ENCODE measurements at regions not wholly inside any gene's neighbourhood (a gene's known extent, or its start where the extent isn't known, plus 50 kb on each side); places are given as distances from the start of the nearest gene placed in this dataset.

DNA sequence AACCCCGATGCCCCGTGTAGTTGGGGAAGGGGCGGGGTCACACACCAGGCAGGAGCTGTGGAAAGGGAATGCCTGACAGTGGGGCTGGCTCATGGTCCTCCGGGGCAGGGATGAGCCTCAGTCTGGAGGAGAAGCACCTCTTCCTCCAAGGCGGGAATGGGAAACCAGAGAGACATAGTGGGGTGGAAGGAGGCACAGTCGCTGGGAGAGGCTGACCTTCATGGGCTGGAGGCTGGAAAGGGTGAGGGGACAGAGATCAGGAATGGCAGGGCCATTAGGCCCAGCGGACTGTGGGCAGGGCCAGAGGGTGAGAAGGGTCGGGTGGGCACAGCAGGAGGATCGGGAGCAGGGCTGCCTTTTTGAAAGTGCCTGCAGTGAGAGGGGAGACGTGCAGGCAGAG lies 65.8 kb upstream of the LINGO1 start:
- Histone ChIP-seq H3K36me3 (ENCODE audit: control insufficient read depth, insufficient read depth, low read length) (no peaks in the 10 kb centered on the region), H3K4me3 (ENCODE audit: insufficient read depth, low read depth, low read length, poor library complexity, severe bottlenecking) (no peak overlapping the region), H3K27me3 (replicated peaks; ENCODE audit: control insufficient read depth, insufficient read depth, low read length, poor library complexity, severe bottlenecking) (no peaks in the 10 kb centered on the region), H3K4me1 (ENCODE audit: control insufficient read depth, insufficient read depth, low read length, poor library complexity, severe bottlenecking) (no peaks in the 10 kb centered on the region), H3K27ac (ENCODE audit: insufficient read depth, low read length, poor library complexity, severe bottlenecking) (no peak overlapping the region), H3K9me3 (ENCODE audit: control insufficient read depth, low read length) (no peaks in the 10 kb centered on the region)
- DNase-seq = no peak

- Histone ChIP-seq H3K27ac (ENCODE audit: insufficient read depth, low read length, poor library complexity, severe bottlenecking) (no peak overlapping the region), H3K4me1 (ENCODE audit: control insufficient read depth, insufficient read depth, low read length, poor library complexity, severe bottlenecking) (no peaks in the 10 kb centered on the region), H3K36me3 (ENCODE audit: control insufficient read depth, insufficient read depth, low read length) (no peaks in the 10 kb centered on the region), H3K4me3 (ENCODE audit: insufficient read depth, low read depth, low read length, poor library complexity, severe bottlenecking) (no peak overlapping the region), H3K9me3 (ENCODE audit: control insufficient read depth, low read length) (no peaks in the 10 kb centered on the region), H3K27me3 (replicated peaks; ENCODE audit: control insufficient read depth, insufficient read depth, low read length, poor library complexity, severe bottlenecking) (no peaks in the 10 kb centered on the region)
- DNase-seq = no peak
These were observed 65.2 kb upstream of the LINGO1 start for GRCh38 chr15:77697893-77698292.

GRCh38 chr15:77696871-77697270 lies 64.2 kb upstream of the LINGO1 start:
- Histone ChIP-seq H3K4me3 (ENCODE audit: insufficient read depth, low read depth, low read length, poor library complexity, severe bottlenecking) (no peak overlapping the region), H3K27me3 (replicated peaks; ENCODE audit: control insufficient read depth, insufficient read depth, low read length, poor library complexity, severe bottlenecking) (no peaks in the 10 kb centered on the region), H3K9me3 (ENCODE audit: control insufficient read depth, low read length) (no peaks in the 10 kb centered on the region), H3K36me3 (ENCODE audit: control insufficient read depth, insufficient read depth, low read length) (no peaks in the 10 kb centered on the region), H3K4me1 (ENCODE audit: control insufficient read depth, insufficient read depth, low read length, poor library complexity, severe bottlenecking) (no peaks in the 10 kb centered on the region), H3K27ac (ENCODE audit: insufficient read depth, low read length, poor library complexity, severe bottlenecking) (no peak overlapping the region)
- DNase-seq = no peak

GRCh38 chr15:77695961-77696582 lies 63.4 kb upstream of the LINGO1 start:
- Histone ChIP-seq H3K27me3 (replicated peaks; ENCODE audit: control insufficient read depth, insufficient read depth, low read length, poor library complexity, severe bottlenecking) (peaks cover 5% of the 10 kb centered on the region), H3K4me3 (ENCODE audit: insufficient read depth, low read depth, low read length, poor library complexity, severe bottlenecking) (no peak overlapping the region), H3K4me1 (ENCODE audit: control insufficient read depth, insufficient read depth, low read length, poor library complexity, severe bottlenecking) (no peaks in the 10 kb centered on the region), H3K36me3 (ENCODE audit: control insufficient read depth, insufficient read depth, low read length) (no peaks in the 10 kb centered on the region), H3K9me3 (ENCODE audit: control insufficient read depth, low read length) (no peaks in the 10 kb centered on the region), H3K27ac (ENCODE audit: insufficient read depth, low read length, poor library complexity, severe bottlenecking) (no peak overlapping the region)
- DNase-seq = no peak

DNA sequence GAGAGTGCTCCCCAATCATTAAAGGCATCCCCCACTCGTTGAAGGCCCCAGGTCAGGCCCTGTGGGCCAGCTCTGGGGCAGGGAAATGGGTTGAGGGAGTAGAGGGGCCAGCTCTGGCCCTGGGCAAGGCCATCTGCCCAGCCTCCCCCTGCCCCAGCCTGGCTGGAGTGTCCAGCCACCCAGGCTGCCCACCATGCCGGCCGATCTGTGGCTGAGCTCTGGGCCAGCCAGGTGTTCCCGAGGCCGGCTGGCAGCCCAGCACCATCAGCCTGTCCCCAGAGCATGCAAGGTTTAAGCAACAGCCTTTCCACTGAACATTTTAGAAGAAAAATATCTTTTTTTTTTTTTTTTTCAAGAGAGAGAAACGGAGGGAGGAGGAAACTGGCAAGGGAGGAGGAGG lies 62.8 kb upstream of the LINGO1 start:
- Histone ChIP-seq H3K36me3 (ENCODE audit: control insufficient read depth, insufficient read depth, low read length) (no peaks in the 10 kb centered on the region), H3K4me1 (ENCODE audit: control insufficient read depth, insufficient read depth, low read length, poor library complexity, severe bottlenecking) (no peaks in the 10 kb centered on the region), H3K4me3 (ENCODE audit: insufficient read depth, low read depth, low read length, poor library complexity, severe bottlenecking) (no peak overlapping the region), H3K27me3 (replicated peaks; ENCODE audit: control insufficient read depth, insufficient read depth, low read length, poor library complexity, severe bottlenecking) (peaks cover 5% of the 10 kb centered on the region), H3K27ac (ENCODE audit: insufficient read depth, low read length, poor library complexity, severe bottlenecking) (no peak overlapping the region), H3K9me3 (ENCODE audit: control insufficient read depth, low read length) (no peaks in the 10 kb centered on the region)
- DNase-seq = no peak

GRCh38 chr15:77693576-77693975 lies 60.9 kb upstream of the LINGO1 start:
- no peak overlapping the region for H3K27ac ChIP-seq (ENCODE audit: insufficient read depth, low read length, poor library complexity, severe bottlenecking)
- H3K9me3 ChIP-seq (ENCODE audit: control insufficient read depth, low read length) = no peaks in the 10 kb centered on the region
- peaks cover 5% of the 10 kb centered on the region for H3K27me3 ChIP-seq (replicated peaks; ENCODE audit: control insufficient read depth, insufficient read depth, low read length, poor library complexity, severe bottlenecking)
- no peaks in the 10 kb centered on the region for H3K4me1 ChIP-seq (ENCODE audit: control insufficient read depth, insufficient read depth, low read length, poor library complexity, severe bottlenecking)
- no peak for DNase-seq
- no peaks in the 10 kb centered on the region for H3K36me3 ChIP-seq (ENCODE audit: control insufficient read depth, insufficient read depth, low read length)
- no peak overlapping the region for H3K4me3 ChIP-seq (ENCODE audit: insufficient read depth, low read depth, low read length, poor library complexity, severe bottlenecking)

DNA sequence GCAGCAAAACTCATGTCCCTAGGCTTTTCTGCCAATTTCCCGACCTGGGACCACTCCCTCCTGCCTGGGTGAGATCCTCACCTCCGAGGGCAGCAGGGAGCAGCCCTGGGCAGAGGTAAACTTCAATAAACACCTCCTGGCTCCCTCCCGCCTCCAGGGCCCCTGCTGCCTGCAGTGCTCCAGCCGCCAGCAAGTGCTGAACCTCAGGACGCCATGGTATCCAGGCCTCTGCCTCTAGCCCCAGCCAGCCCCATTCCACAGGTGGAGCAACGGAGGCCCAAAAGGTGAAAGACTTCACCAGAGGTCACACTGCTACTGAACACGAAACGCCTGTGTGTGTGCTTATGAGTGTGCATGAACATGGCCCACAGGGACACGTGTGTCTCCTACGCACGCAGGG lies 59.9 kb upstream of the LINGO1 start:
- Histone ChIP-seq H3K9me3 (ENCODE audit: control insufficient read depth, low read length) (no peaks in the 10 kb centered on the region), H3K4me1 (ENCODE audit: control insufficient read depth, insufficient read depth, low read length, poor library complexity, severe bottlenecking) (no peaks in the 10 kb centered on the region), H3K27me3 (replicated peaks; ENCODE audit: control insufficient read depth, insufficient read depth, low read length, poor library complexity, severe bottlenecking) (peaks cover 5% of the 10 kb centered on the region), H3K27ac (ENCODE audit: insufficient read depth, low read length, poor library complexity, severe bottlenecking) (no peak overlapping the region), H3K4me3 (ENCODE audit: insufficient read depth, low read depth, low read length, poor library complexity, severe bottlenecking) (no peak overlapping the region), H3K36me3 (ENCODE audit: control insufficient read depth, insufficient read depth, low read length) (no peaks in the 10 kb centered on the region)
- DNase-seq = no peak

GRCh38 chr15:77691607-77692006 lies 58.9 kb upstream of the LINGO1 start:
- Histone ChIP-seq H3K4me1 (ENCODE audit: control insufficient read depth, insufficient read depth, low read length, poor library complexity, severe bottlenecking) (no peaks in the 10 kb centered on the region), H3K36me3 (ENCODE audit: control insufficient read depth, insufficient read depth, low read length) (no peaks in the 10 kb centered on the region), H3K27ac (ENCODE audit: insufficient read depth, low read length, poor library complexity, severe bottlenecking) (no peak overlapping the region), H3K9me3 (ENCODE audit: control insufficient read depth, low read length) (no peaks in the 10 kb centered on the region), H3K4me3 (ENCODE audit: insufficient read depth, low read depth, low read length, poor library complexity, severe bottlenecking) (no peak overlapping the region), H3K27me3 (replicated peaks; ENCODE audit: control insufficient read depth, insufficient read depth, low read length, poor library complexity, severe bottlenecking) (peaks cover 5% of the 10 kb centered on the region)
- no peak for DNase-seq

- Histone ChIP-seq H3K4me1 (ENCODE audit: control insufficient read depth, insufficient read depth, low read length, poor library complexity, severe bottlenecking) (no peaks in the 10 kb centered on the region), H3K4me3 (ENCODE audit: insufficient read depth, low read depth, low read length, poor library complexity, severe bottlenecking) (no peak overlapping the region), H3K27ac (ENCODE audit: insufficient read depth, low read length, poor library complexity, severe bottlenecking) (no peak overlapping the region), H3K36me3 (ENCODE audit: control insufficient read depth, insufficient read depth, low read length) (no peaks in the 10 kb centered on the region), H3K27me3 (replicated peaks; ENCODE audit: control insufficient read depth, insufficient read depth, low read length, poor library complexity, severe bottlenecking) (peaks cover 5% of the 10 kb centered on the region), H3K9me3 (ENCODE audit: control insufficient read depth, low read length) (no peaks in the 10 kb centered on the region)
- DNase-seq = no peak
These were observed 57.1 kb upstream of the LINGO1 start for GRCh38 chr15:77689821-77690220.

DNA sequence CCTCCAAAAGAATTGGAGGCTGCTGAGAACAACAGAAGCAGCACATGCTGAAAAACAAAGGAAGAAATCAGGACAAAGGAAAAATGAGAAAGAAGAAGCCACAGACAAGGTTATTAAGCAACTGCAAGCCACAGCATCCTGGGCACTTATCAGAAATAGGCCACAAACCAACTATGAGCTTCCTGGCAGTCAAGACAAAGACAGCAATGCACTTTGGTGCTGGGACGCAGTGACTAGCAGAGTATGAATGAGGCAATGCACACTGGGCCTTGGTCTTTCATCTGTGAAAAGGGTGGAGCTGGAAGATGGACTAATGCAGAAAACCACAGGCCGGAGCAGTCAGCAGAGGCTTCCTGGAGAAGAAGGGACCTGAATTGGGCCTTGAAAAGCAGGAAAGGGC lies 56.0 kb upstream of the LINGO1 start:
- Histone ChIP-seq H3K4me3 (ENCODE audit: insufficient read depth, low read depth, low read length, poor library complexity, severe bottlenecking) (no peak overlapping the region), H3K36me3 (ENCODE audit: control insufficient read depth, insufficient read depth, low read length) (no peaks in the 10 kb centered on the region), H3K9me3 (ENCODE audit: control insufficient read depth, low read length) (no peaks in the 10 kb centered on the region), H3K27ac (ENCODE audit: insufficient read depth, low read length, poor library complexity, severe bottlenecking) (no peak overlapping the region), H3K27me3 (replicated peaks; ENCODE audit: control insufficient read depth, insufficient read depth, low read length, poor library complexity, severe bottlenecking) (peaks cover 5% of the 10 kb centered on the region), H3K4me1 (ENCODE audit: control insufficient read depth, insufficient read depth, low read length, poor library complexity, severe bottlenecking) (no peaks in the 10 kb centered on the region)
- DNase-seq = no peak
